B cell (primary cell): ENCODE measurements at regions not wholly inside any gene's neighbourhood (a gene's known extent, or its start where the extent isn't known, plus 50 kb on each side); places are given as distances from the start of the nearest gene placed in this dataset.

Experiments
- ATAC-seq: fragments of 200-7000 bp; cut with Tn5 transposase; one replicate; pipeline ENCODE4 v1.10.0; 2021; ENCODE audit warnings: low read depth, mild to moderate bottlenecking, moderate number of reproducible peaks, moderate library complexity
- CTCF ChIA-PET: fragments of 350-600 bp; sonication (Branson Sonifier 250); formaldehyde crosslinking; loops from one replicate; lab custom pipeline; 2021; ENCODE audit warnings: antibody characterized with exemption, inconsistent platforms; lab: Charles Lee
- POLR2A ChIA-PET: fragments of 350-600 bp; sonication (Branson Sonifier 250); formaldehyde crosslinking; loops from one replicate; lab custom pipeline; 2021; ENCODE audit warnings: antibody characterized with exemption; lab: Charles Lee
- DNase-seq: peaks from one replicate; pipeline ENCODE4 v3.0.0; 2013
- H2AFZ ChIP-seq: 2 replicates; pipeline ENCODE4 v1.6.1; 2012; ENCODE audit warnings: mild to moderate bottlenecking, low read depth, low read length; ENCODE audit not compliant: insufficient read depth, poor library complexity, severe bottlenecking
- H3K27ac ChIP-seq, 2 donors: 1 replicate in 1 of 2; 2 replicates in 1 of 2; pipeline ENCODE4 v1.5.1; 2012 to 2013; ENCODE audit warnings: low read length in 2 of 2, mild to moderate bottlenecking in 2 of 2, moderate library complexity in 1 of 2
- H3K27me3 ChIP-seq, 4 experiments: fragments of 200-600 bp in 1 of 4; sonication (generic) in 1 of 4; replicated peaks in 1 of 4; 1 replicate in 2 of 4; 2 replicates in 2 of 4; pipeline versions ENCODE4 v1.6.1 to v1.7.0; 2013 to 2016; ENCODE audit warnings: low read length in 3 of 4, mild to moderate bottlenecking in 2 of 4, mixed read lengths in 1 of 4, moderate library complexity in 1 of 4; ENCODE audit not compliant: insufficient read depth in 4 of 4, control insufficient read depth in 3 of 4; ENCODE audit errors: control extremely low read depth in 1 of 4
- H3K36me3 ChIP-seq, 2 experiments: replicated peaks in 1 of 2; 1 replicate in 1 of 2; 2 replicates in 1 of 2; pipeline versions ENCODE4 v1.6.1 to v1.7.1; 2013; ENCODE audit warnings: low read length in 1 of 2; ENCODE audit not compliant: insufficient read depth in 2 of 2, control insufficient read depth in 1 of 2; ENCODE audit errors: control extremely low read depth in 1 of 2, extremely low read depth in 1 of 2
- H3K4me1 ChIP-seq, 2 donors: fragments of 200-600 bp in 1 of 2; sonication (generic) in 1 of 2; 1 replicate in 1 of 2; 2 replicates in 1 of 2; pipeline versions ENCODE4 v1.5.1 to v1.6.1; 2013 to 2017; ENCODE audit warnings: low read length in 2 of 2; ENCODE audit not compliant: control insufficient read depth in 2 of 2, insufficient read depth in 2 of 2
- H3K4me2 ChIP-seq: replicated peaks from 2 replicates; pipeline ENCODE3; 2012; ENCODE audit warnings: mild to moderate bottlenecking, low read depth, low read length; ENCODE audit not compliant: poor library complexity, severe bottlenecking
- H3K4me3 ChIP-seq, 5 experiments: fragments of 200-600 bp in 1 of 5; sonication (generic) in 1 of 5; 1 replicate in 3 of 5; 2 replicates in 2 of 5; pipeline versions ENCODE4 v1.5.1 to v1.7.0; 2011 to 2016; ENCODE audit warnings: low read length in 4 of 5, mild to moderate bottlenecking in 4 of 5, low read depth in 2 of 5, control low read depth in 1 of 5, moderate library complexity in 1 of 5; ENCODE audit not compliant: insufficient read depth in 1 of 5; ENCODE audit errors: control extremely low read depth in 1 of 5, extremely low read depth in 1 of 5
- H3K79me2 ChIP-seq: fragments of 200-600 bp; sonication (generic); one replicate; pipeline ENCODE4 v1.6.0; 2016; ENCODE audit warnings: low read length; ENCODE audit not compliant: control insufficient read depth, insufficient read depth
- H3K9ac ChIP-seq: fragments of 200-600 bp; sonication (generic); 2 replicates; pipeline ENCODE4 v1.6.1; 2017; ENCODE audit warnings: mild to moderate bottlenecking, low read length, moderate library complexity
- H3K9me3 ChIP-seq, 3 donors: one replicate each; pipeline versions ENCODE4 v1.6.1 to v1.7.1; 2013; ENCODE audit warnings: low read length in 2 of 3; ENCODE audit not compliant: control insufficient read depth in 2 of 3, insufficient read depth in 1 of 3; ENCODE audit errors: control extremely low read depth in 1 of 3
- H4K20me1 ChIP-seq: 2 replicates; pipeline ENCODE4 v1.6.0; 2012; ENCODE audit warnings: mild to moderate bottlenecking, low read length; ENCODE audit not compliant: insufficient read depth, control insufficient read depth, poor library complexity, severe bottlenecking
- H3K27ac Mint-ChIP-seq: one replicate; pipeline ENCODE4 v1.8.0; 2021; ENCODE audit warnings: mixed read lengths
- H3K27me3 Mint-ChIP-seq: one replicate; pipeline ENCODE4 v1.8.0; 2021; ENCODE audit warnings: mixed read lengths
- H3K4me1 Mint-ChIP-seq: one replicate; pipeline ENCODE4 v1.8.0; 2021; ENCODE audit warnings: mixed read lengths
- H3K4me3 Mint-ChIP-seq: one replicate; pipeline ENCODE4 v1.8.0; 2021; ENCODE audit warnings: mixed read lengths
- H3K9me3 Mint-ChIP-seq: one replicate; pipeline ENCODE4 v1.8.0; 2022; ENCODE audit warnings: mixed read lengths; ENCODE audit not compliant: insufficient read depth
- EZH2 ChIP-seq: IDR thresholded peaks from 2 replicates; pipeline ENCODE4 v1.6.1; 2012; ENCODE audit warnings: borderline replicate concordance, low read depth, mild to moderate bottlenecking, moderate library complexity, low read length; ENCODE audit not compliant: insufficient read depth, poor library complexity, severe bottlenecking
- WGBS: methylation state at CpG from one replicate; pipeline ENCODE4 v1.1.5; 2013; ENCODE audit warnings: missing lambda C conversion rate; ENCODE audit not compliant: insufficient coverage; 5-methylcytosine and 5-hydroxymethylcytosine counted together
- intact Hi-C: fragments of 100-400 bp; cut with micrococcal nuclease; formaldehyde crosslinking; loops from one replicate; pipeline ENCODE4 v1.10.0; 2022
- TF ChIP-seq, protein P1 (sequence below): fragments of 200-600 bp; IDR thresholded peaks from one replicate; pipeline ENCODE4 v1.8.0; 2022; ENCODE audit warnings: antibody characterized with exemption, mild to moderate bottlenecking

DNA sequence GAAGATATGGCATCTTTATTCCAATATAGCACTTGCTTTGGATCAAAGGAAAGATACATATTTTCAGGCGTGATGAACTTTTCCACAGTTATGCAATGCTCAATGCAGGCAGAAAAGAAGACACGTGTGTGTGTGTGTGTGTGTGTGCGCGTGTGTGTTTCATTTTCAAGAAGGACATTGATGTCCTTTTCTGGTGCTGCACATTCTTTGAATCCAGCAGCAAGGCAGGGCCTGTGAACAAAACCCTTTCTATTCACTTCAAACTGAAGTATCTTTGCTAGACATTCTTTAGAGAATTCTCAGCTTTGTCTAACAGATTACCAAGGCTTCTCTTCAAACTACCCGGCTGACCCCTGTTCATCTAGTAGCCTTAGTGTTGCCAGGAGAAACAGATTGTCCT, 124.6 kb downstream of the CD47 start:
- no peak for TF ChIP-seq EZH2
- TF ChIP-seq, protein P1, sequence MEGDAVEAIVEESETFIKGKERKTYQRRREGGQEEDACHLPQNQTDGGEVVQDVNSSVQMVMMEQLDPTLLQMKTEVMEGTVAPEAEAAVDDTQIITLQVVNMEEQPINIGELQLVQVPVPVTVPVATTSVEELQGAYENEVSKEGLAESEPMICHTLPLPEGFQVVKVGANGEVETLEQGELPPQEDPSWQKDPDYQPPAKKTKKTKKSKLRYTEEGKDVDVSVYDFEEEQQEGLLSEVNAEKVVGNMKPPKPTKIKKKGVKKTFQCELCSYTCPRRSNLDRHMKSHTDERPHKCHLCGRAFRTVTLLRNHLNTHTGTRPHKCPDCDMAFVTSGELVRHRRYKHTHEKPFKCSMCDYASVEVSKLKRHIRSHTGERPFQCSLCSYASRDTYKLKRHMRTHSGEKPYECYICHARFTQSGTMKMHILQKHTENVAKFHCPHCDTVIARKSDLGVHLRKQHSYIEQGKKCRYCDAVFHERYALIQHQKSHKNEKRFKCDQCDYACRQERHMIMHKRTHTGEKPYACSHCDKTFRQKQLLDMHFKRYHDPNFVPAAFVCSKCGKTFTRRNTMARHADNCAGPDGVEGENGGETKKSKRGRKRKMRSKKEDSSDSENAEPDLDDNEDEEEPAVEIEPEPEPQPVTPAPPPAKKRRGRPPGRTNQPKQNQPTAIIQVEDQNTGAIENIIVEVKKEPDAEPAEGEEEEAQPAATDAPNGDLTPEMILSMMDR = no peak
- H4K20me1 ChIP-seq = no peaks in the 10 kb centered on the region
- intact Hi-C loops = no loop called here
- WGBS = 90% methylated on average over 2 of the region's 5 CpGs
- DNase-seq (no peak), ATAC-seq (no peak)
- no peaks in the 10 kb centered on the region for H3K9me3 ChIP-seq
- peaks cover 5% of the 10 kb centered on the region for H3K4me1 Mint-ChIP-seq
- no peaks in the 10 kb centered on the region for H3K36me3 ChIP-seq
- no peak overlapping the region for H3K4me3 Mint-ChIP-seq
- no peaks in the 10 kb centered on the region for H3K4me1 ChIP-seq
- no peak overlapping the region for H3K27ac Mint-ChIP-seq
- no peak overlapping the region for H3K4me3 ChIP-seq
- ChIA-PET CTCF (no interaction called here), POLR2A (no interaction called here)
- no peak overlapping the region for H3K27ac ChIP-seq
- H3K4me2 ChIP-seq = no peak overlapping the region
- H3K9me3 Mint-ChIP-seq = no peaks in the 10 kb centered on the region
- no peak overlapping the region for H2AFZ ChIP-seq
- no peaks in the 10 kb centered on the region for H3K27me3 ChIP-seq
- H3K27me3 Mint-ChIP-seq = no peaks in the 10 kb centered on the region
- no peaks in the 10 kb centered on the region for H3K79me2 ChIP-seq
- no peak overlapping the region for H3K9ac ChIP-seq

DNA sequence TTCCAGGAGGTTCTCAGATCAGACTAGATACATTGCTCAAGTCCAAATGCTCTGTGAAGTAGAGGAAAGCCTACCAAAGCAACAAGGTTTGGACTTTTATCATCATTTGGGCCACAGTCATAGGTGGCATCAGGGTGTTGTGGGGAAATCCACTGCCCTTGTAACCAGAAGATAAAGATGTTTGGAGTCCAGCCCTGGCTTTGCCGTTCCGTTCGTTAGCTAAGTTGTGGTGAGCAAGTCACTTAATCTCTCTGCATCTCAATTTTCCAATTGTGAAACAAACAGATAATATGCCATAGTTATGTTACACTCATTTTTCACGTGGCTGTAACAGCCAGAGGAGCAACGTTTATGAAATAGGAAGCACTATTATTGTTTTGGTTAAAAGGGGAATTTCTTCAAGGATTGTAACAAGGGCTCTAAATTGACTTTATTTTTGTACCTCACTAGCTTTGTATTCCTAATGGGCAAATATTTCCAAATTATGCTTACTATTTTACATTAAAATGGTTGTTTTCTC, 125.6 kb downstream of the CD47 start:
- H3K9ac ChIP-seq = no peak overlapping the region
- H3K36me3 ChIP-seq = no peaks in the 10 kb centered on the region
- CTCF ChIA-PET = no interaction called here
- POLR2A ChIA-PET = no interaction called here
- no peaks in the 10 kb centered on the region for H4K20me1 ChIP-seq
- no peaks in the 10 kb centered on the region for H3K4me1 ChIP-seq
- H3K27ac Mint-ChIP-seq = no peak overlapping the region
- no peaks in the 10 kb centered on the region for H3K9me3 ChIP-seq
- no peaks in the 10 kb centered on the region for H3K9me3 Mint-ChIP-seq
- no peak for ATAC-seq
- H3K4me3 Mint-ChIP-seq = no peak overlapping the region
- DNase-seq = no peak
- H2AFZ ChIP-seq = no peak overlapping the region
- no peak overlapping the region for H3K27ac ChIP-seq
- no peaks in the 10 kb centered on the region for H3K27me3 Mint-ChIP-seq
- no peaks in the 10 kb centered on the region for H3K27me3 ChIP-seq
- H3K4me3 ChIP-seq = no peak overlapping the region
- no peaks in the 10 kb centered on the region for H3K79me2 ChIP-seq
- TF ChIP-seq, protein P1 = no peak
- no peak for TF ChIP-seq EZH2
- no CpG with 5 or more reads among the region's 5 CpGs for WGBS
- H3K4me1 Mint-ChIP-seq = peaks cover 4% of the 10 kb centered on the region
- H3K4me2 ChIP-seq = no peak overlapping the region
- intact Hi-C loops = no loop called here
